GM18951 (cell line): ENCODE measurements at regions not wholly inside any gene's neighbourhood (a gene's known extent, or its start where the extent isn't known, plus 50 kb on each side); places are given as distances from the start of the nearest gene placed in this dataset.

Experiments used
- POLR2A ChIP-seq: IDR thresholded peaks from 4 replicates; pipeline ENCODE4 v1.6.1; 2011; ENCODE audit warnings: mild to moderate bottlenecking; ENCODE audit not compliant: insufficient read length, insufficient read depth; ENCODE audit errors: extremely low read depth
- in situ Hi-C: fragments of 300-500 bp; cut with MboI; formaldehyde crosslinking; loops from one replicate; pipeline ENCODE4 v1.12.0; 2022; ENCODE audit warnings: low sequenced_read_pairs, mixed read lengths, inconsistent platforms; ENCODE audit not compliant: unreplicated experiment

DNA sequence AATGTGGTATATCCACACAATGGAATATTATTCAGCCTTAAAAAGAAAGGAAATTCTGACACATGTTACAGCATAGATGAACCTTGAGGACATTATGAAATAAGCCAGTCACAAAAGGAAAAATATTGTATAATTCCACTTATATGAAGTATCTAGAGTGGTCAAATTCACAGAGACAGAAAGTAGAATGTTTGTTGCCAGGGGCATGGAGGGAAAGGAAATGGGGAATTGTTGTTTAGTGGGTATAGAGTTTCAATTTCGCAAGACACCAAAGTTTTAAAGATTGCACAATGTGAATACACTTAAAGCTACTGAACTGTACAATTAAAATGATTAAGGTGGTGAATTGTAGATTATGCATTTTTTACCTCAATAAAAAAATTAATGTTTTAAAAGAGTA lies 92.9 kb downstream of the TXNL1 start:
- in situ Hi-C loops, result no loop called here
- TF ChIP-seq POLR2A, result no peak

DNA sequence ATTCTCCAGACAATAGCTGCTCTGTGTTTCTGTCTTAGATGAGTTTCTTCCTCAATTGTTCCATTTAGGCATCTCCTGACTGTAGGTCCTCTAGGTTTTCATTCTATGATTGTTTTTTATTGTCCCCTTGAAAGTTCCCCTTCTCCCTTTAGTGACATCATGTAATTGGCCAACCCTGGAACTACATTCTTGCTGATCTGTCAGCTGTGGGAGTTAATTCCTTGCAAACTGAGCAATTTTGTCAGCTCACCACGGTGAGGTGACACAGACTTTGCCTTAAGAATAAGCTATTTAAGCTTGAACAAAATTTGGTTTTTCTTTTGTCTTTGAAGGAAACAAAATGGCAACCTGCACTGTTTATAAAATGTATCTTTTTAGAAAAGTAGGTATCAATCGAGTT lies 95.9 kb downstream of the TXNL1 start:
- in situ Hi-C loops, result no loop called here
- no peak for TF ChIP-seq POLR2A

DNA sequence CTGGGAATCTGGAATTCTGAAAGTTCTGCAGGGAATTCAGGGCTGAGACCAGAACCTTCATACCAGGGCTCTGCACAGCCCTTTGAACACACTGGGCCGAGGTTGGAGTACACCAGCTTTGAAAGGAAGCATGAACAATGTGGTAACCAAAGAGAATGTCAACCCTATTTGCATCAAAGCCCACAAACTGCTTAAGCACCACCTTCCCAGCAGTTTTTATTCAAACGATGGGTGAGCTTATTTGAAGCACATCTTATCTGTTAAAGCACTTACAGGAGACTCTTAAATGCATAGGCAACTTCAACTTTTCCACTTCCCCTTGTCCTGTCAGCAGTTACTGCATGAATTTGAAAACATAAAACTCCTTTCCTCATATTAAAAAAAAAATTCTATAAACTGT lies 96.6 kb downstream of the TXNL1 start:
- TF ChIP-seq POLR2A, result no peak
- in situ Hi-C loops, result no loop called here

DNA sequence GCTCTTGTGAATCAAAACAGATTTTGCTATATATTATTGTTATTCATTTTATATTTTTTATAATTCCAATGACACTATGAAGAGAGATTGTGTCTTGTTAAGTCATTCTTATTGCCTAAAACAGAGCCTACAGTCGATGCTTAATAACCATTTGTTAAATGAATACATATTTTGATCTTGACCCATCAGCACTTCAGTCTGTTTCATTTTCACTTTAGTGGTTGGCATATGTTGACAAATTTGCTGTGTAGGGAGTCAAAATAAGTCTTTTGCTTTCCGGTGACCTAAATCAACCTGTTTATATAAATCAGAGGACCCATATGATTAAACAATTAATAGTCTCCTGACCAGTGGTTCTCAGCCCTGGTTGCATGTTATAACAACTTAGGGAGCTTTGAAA lies 97.1 kb downstream of the TXNL1 start:
- no peak for TF ChIP-seq POLR2A
- in situ Hi-C loops, result no loop called here

DNA sequence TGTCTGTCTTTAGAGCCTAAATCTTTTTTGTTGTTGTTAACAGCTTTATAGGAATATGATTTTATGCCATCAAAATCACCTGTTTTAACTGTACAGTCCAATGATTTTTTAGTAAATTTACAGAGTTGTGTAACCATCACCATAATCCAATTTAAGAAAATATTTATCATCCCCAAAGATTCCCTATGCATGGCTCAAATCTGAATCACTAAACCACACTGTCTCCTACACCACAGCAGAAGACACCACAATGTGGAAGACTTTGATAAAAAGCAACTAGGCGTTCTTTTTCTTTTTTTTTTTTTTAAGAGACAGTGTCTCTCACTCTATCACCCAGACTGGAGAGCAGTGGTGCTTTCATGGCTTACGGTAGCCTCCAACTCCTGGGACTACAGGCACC lies 99.6 kb downstream of the TXNL1 start:
- TF ChIP-seq POLR2A, result no peak
- in situ Hi-C loops, result no loop called here

DNA sequence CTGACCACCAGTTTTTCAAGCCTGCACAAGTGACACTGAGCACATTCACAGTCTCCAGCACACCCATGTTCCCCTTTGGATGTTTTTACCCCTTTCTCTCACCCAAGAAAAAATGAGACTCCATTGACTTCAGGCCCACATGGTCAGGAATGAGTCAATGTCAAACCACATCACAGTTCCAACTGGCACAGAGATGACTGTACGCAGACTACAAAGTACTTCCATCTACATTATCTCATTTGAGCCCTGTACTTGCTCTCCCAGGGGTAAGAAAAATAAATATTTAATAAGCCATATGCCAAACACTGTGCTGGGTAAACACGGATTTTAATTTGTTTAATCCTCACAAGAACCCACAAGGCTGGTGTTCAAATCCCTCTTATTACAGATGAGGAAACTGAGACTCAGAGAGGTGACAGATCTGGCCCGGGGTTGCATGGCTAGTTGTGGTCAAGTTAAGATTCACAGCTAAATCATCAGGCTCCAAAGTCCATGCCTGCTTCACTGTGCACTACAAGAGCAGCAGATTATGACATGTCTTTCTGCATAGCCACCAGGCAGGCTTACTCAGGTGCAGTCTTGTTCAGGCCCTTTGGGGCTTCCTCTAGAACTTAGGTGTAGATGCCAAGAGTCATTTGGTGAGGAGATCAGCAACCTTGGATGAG lies 106.1 kb downstream of the TXNL1 start:
- no peak for TF ChIP-seq POLR2A
- in situ Hi-C loops, result no loop called here

DNA sequence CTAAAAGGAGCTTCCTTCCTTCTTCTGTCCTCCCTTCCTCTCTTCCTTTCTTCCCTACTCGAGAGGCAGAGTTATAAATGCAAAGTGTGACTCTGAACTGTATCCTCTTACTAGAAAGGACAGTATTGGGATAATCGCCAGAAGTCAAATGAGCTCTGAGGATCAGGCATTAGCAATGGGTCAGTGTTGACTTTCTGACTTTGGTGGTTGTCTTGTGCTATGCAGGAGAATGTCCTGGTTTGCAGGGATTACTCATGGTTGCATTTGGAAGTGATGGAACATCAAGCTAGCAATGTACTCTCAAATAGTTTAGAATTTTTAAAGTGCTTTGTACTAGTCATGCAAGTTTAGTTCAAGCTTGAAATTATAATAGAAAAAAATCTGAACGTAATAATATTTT lies 115.6 kb downstream of the TXNL1 start:
- no peak for TF ChIP-seq POLR2A
- in situ Hi-C loops, result no loop called here

DNA sequence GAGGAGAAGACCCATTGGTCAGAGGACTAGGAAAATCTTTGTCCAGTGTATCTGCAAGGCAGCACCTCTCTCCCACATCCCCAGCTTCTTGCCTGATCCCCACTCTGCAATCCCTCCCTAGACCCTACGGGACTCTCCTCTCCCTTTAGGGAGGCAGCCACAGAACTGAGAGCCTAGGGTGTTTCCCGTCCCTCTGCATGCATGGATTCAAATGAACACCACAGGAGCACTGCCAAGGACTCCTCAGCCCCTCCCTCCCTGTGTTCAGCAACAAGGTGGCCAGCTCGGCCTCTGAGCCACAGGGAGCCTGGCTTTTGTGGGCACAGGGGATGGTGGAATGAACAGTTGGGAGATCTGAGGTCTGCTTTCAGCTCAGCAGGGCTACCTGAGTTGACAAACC lies 117.1 kb downstream of the TXNL1 start:
- in situ Hi-C loops, result no loop called here

DNA sequence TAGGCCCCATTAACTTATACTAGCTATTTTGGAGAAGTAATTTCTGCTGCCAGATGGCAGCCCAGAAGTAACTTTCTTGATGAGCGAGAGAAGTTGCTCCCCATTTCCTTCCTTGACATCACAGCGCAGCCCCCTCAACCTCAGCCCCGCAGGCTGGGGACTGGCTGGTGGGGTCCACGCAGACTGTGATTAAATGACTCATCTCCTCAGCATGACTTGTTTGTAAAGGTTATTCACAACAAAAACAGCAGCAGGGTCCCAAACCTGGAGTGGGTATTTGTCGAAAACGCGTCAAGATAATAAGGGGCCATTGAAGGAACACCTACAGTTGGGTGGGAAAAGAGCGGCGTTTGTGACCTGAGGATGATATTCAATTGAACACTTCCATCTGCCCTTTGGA lies 120.6 kb downstream of the TXNL1 start:
- in situ Hi-C loops, result no loop called here
- no peak for TF ChIP-seq POLR2A

More for the DNA sequence above, 117.1 kb downstream of the TXNL1 start:
- no peak for TF ChIP-seq POLR2A

DNA sequence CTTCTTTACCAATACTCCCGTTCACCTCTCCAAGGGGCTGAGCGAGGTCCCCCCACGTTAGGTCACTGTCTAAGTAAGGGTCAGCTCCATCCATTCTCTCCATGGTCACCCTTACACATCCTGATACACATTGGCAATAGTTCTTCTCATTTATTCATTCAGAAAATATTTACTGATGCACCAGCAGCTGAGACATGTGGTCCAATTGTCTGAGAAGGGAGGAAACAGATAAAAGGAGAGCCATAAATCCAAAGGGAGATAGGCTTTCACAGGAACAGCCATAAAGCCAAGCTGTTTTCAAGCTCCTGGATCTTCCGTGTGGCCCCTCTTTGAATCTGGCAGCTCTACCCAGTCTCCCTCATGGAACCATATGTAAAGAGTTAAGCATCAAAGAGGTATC lies 121.2 kb downstream of the TXNL1 start:
- TF ChIP-seq POLR2A, result no peak
- in situ Hi-C loops, result no loop called here

DNA sequence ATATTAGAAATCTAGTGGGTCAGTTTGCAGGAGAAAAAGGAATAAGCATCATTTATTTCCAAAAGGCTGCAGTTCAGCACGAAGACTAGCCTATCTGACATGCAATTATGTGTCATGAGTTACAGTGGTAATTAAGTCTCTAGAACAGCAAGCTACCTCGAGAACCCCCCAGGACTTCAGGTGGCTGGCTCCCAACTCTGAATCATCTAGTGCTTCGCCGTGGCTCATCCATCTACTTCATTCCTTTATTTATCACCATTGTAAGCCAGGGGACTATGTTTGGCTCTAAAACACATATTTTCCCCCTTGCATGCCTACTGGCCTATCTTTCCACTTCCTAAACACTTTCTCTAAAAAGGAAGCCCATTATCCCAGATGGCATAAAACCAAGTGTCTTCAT lies 121.6 kb downstream of the TXNL1 start:
- no peak for TF ChIP-seq POLR2A
- in situ Hi-C loops, result no loop called here

DNA sequence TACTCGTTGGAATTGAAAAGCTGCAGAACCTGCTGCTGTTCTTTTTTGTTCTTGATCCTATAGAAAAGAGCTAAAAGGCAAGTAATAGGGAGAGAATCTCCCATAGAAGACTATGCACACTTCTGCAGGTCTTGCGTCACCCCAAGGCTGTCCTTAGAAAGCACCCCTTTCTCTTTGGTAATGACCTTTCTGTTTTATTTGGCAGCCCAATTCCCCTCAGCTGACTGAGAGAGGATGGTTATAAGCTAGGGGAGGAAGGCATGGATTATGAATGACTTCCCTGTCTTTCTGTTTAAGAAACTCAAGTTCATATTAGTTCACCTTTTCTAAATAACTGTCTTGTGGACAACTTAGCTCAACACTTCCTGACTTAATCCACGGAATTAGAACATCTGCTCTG lies 122.9 kb downstream of the TXNL1 start:
- in situ Hi-C loops, result no loop called here
- TF ChIP-seq POLR2A, result no peak

DNA sequence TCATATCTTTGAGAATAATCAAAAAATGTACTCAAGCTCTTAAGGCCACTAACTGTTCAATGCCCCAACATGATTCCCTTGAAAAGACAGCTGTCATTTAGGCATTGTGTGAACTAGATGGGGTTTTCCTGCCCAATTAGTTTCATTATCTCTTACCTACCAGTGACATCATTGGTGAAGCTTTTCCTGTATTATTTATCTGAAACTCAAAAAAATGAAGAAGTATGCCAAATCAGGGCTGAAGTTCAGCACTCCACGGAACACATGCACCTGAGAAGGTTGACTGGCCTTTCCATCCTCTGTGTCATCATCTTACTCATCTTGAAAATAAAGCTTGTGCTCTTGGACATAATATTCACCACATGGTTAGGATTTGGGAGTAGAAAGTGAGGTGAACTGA lies 126.4 kb downstream of the TXNL1 start:
- in situ Hi-C loops, result no loop called here

DNA sequence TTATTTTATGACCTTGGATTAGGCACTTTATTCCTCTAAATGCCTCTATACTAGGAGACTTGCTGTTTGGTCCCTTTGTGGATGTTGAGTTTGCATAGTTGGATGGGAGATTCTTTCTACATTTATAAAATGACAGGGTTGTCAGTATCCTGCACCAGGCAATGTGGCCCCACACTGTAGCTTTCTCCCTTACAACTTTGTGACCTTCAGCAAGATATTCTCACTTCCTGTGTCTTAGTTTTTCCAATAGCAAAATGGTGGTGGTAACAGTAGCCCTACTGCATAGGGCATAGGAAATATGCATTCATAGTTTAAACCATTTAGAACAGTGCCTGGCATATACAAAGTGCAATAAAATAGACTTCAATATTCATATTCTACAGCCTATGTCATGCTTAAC lies 128.3 kb downstream of the TXNL1 start:
- in situ Hi-C loops, result no loop called here
- TF ChIP-seq POLR2A, result no peak

More for the DNA sequence above, 126.4 kb downstream of the TXNL1 start:
- no peak for TF ChIP-seq POLR2A

DNA sequence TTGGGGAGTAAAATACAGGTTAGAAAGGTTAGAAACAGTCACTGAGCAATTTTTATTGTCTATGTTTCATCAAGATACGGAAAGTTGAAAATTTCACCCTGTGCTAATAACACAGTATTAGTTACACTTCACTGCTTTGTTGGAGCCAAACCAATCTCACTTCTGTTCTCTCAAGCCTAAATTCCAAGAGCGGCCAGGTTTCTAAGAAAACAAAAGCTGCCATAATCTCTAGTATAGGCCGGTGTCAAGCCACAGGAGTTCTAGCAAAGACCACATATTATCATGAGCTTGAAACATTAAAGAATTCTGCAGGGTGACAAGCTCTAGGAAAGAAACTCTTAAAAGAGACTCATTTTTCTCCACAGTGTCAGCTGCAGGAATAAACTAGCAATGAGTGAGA lies 128.7 kb downstream of the TXNL1 start:
- TF ChIP-seq POLR2A, result no peak
- in situ Hi-C loops, result no loop called here
